BE2C (cell line): ENCODE measurements at regions not wholly inside any gene's neighbourhood (a gene's known extent, or its start where the extent isn't known, plus 50 kb on each side); places are given as distances from the start of the nearest gene placed in this dataset.

Experiments
- DNase-seq: peaks from one replicate; pipeline ENCODE4 v3.0.0-alpha.2; 2020
- H3K27me3 ChIP-seq: fragments of 250-450 bp; sonication (Bioruptor Pico); 2 replicates; pipeline ENCODE4 v1.5.1; 2020; ENCODE audit warnings: mild to moderate bottlenecking
- H3K36me3 ChIP-seq: fragments of 250-450 bp; sonication (Bioruptor Pico); 2 replicates; pipeline ENCODE4 v1.5.1; 2020; ENCODE audit warnings: mild to moderate bottlenecking
- H3K4me1 ChIP-seq: fragments of 250-450 bp; sonication (Bioruptor Pico); 2 replicates; pipeline ENCODE4 v1.5.1; 2020
- H3K4me3 ChIP-seq: 2 replicates; pipeline ENCODE4 v1.5.1; 2011; ENCODE audit warnings: low read depth, low read length
- H3K9me3 ChIP-seq: fragments of 250-450 bp; sonication (Bioruptor Pico); 2 replicates; pipeline ENCODE4 v1.5.1; 2020
- TF ChIP-seq, protein P1 (sequence below): IDR thresholded peaks from 2 replicates; pipeline ENCODE4 v1.5.1; 2012; ENCODE audit warnings: mild to moderate bottlenecking, low read depth, low read length

DNA sequence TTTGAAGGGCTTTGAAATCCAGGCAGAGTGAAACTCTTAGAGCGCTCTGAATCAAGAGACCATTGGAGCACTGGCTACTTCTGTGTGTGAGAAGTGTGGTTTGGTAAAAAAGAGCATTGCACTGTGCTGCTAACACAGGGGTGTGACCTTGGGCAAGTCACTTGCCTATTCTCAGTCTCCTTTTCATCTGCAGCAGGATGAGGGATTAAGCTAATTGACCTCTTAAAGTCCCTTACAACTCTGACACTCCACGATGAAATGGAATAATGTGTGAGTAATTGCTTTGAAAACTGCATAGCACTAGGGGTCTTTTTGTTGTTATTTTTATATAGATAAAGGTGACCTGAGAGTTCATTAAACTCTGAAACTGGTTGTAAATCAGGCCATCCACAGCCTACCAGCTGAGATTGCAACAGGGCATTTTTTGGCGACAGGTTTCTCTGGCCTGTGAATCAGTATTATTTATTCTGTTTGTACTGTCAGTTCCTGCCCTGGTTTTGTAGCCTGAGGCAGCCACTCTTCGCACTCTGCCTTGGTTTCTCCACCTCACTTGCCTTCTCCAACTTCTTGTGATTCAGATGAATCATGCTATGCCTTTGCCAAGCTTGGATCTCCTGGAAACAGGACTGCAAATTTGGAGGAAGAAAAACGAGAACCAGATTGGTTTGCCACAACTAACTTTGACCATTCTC lies 159.9 kb upstream of the PARP11 start:
- Histone ChIP-seq H3K4me1 (no peaks in the 10 kb centered on the region), H3K4me3 (no peak overlapping the region), H3K36me3 (no peaks in the 10 kb centered on the region), H3K27me3 (peaks cover 3% of the 10 kb centered on the region; the same call in 1 of the 2 replicates), H3K9me3 (no peaks in the 10 kb centered on the region)
- TF ChIP-seq, protein P1, sequence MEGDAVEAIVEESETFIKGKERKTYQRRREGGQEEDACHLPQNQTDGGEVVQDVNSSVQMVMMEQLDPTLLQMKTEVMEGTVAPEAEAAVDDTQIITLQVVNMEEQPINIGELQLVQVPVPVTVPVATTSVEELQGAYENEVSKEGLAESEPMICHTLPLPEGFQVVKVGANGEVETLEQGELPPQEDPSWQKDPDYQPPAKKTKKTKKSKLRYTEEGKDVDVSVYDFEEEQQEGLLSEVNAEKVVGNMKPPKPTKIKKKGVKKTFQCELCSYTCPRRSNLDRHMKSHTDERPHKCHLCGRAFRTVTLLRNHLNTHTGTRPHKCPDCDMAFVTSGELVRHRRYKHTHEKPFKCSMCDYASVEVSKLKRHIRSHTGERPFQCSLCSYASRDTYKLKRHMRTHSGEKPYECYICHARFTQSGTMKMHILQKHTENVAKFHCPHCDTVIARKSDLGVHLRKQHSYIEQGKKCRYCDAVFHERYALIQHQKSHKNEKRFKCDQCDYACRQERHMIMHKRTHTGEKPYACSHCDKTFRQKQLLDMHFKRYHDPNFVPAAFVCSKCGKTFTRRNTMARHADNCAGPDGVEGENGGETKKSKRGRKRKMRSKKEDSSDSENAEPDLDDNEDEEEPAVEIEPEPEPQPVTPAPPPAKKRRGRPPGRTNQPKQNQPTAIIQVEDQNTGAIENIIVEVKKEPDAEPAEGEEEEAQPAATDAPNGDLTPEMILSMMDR, result no peak
- DNase-seq, result no peak

- TF ChIP-seq, protein P1, result no peak
- H3K27me3 ChIP-seq, result peaks cover 3% of the 10 kb centered on the region; the same call in 1 of the 2 replicates
- no peak overlapping the region for H3K4me3 ChIP-seq
- no peaks in the 10 kb centered on the region for H3K9me3 ChIP-seq
- no peaks in the 10 kb centered on the region for H3K4me1 ChIP-seq
- H3K36me3 ChIP-seq, result no peaks in the 10 kb centered on the region
- no peak for DNase-seq
These were observed 158.6 kb upstream of the PARP11 start for GRCh38 chr12:4031703-4032291.

DNA sequence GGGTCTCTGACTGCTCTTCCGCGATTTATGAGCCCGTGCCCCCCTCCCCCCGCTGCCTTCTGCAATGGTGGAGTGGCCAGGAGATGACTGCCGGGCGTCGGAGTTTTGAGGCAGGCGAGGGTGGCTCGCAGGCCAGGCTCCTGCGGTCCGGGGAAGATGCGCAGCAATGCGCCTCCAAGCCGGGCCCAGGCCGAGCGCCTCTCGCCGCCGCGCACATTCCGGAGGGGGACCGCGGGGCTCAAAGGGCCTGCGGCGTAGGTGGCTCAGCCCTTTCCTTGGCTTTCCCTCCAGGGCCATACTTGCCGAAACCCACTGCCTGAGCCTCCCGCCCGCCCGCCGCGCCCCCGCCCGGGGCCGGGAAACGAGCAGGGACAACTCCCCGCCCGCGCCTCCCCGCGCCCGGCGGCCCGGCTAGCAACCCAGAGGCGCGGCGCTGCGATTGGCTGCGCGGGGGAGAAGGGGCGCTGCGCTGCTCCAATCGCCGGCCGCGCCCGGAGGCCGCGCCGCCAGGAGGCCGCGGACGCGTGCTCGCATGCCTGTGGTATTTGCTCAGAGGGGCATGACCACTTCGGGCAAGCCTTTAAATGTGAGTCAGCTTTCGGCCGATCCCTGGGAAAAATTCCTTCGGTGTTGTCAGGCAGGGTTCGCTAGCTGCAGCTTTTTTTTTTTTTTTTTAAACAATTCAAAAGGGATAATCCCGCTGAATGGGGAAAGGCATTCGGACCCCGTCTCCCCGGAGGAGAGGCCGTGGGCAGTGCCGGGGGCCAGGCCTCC lies 157.9 kb upstream of the PARP11 start:
- no peak for DNase-seq

DNA sequence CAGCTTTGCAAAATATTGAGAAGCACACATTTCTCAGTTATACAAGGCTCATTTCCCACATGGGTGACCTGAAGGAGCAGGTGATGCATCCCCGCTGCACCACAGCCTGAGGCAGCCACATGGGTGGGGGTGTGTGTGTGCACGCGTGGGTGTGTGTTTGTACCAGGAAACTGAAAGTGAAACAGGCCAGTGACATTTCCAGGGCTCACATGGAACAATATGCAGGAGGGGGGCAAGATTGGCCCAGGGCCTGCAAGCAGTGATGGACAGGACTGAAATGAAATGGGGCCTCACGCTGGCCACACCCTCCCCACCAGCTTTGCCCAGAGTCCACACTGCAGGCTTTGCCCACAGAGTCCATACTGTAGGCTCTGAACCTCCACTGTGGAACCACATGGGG lies 154.2 kb upstream of the PARP11 start:
- Histone ChIP-seq H3K4me1 (no peaks in the 10 kb centered on the region), H3K4me3 (no peak overlapping the region), H3K9me3 (no peaks in the 10 kb centered on the region), H3K27me3 (peaks cover 19% of the 10 kb centered on the region), H3K36me3 (no peaks in the 10 kb centered on the region)
- TF ChIP-seq, protein P1, result no peak
- no peak for DNase-seq

More for the DNA sequence above, 157.9 kb upstream of the PARP11 start:
- TF ChIP-seq, protein P1, result no peak
- no peak overlapping the region for H3K4me3 ChIP-seq
- no peaks in the 10 kb centered on the region for H3K36me3 ChIP-seq
- peaks cover 3% of the 10 kb centered on the region; the same call in 1 of the 2 replicates for H3K27me3 ChIP-seq
- H3K9me3 ChIP-seq, result no peaks in the 10 kb centered on the region
- H3K4me1 ChIP-seq, result no peaks in the 10 kb centered on the region

DNA sequence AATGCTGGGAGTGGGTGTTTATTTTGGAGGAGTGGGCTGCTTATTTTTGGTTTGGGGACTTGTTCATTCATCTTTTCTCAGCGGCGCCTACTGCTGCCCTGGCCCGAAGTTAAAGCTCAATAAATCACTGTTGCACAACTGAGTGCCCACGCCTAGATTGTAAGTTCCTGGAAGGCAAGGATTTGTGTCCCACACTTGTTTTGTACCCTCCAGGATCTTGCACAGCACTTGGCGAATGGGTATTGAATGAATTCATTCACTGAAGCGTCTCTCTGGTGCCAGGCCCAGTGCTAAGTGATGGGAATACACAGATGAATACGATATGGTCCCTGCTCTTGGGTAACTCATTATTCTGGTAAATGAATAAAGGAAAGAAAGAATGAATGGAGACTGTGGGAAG lies 153.3 kb upstream of the PARP11 start:
- H3K4me3 ChIP-seq, result no peak overlapping the region
- peaks cover 19% of the 10 kb centered on the region for H3K27me3 ChIP-seq
- no peaks in the 10 kb centered on the region for H3K4me1 ChIP-seq
- H3K36me3 ChIP-seq, result no peaks in the 10 kb centered on the region
- H3K9me3 ChIP-seq, result no peaks in the 10 kb centered on the region
- TF ChIP-seq, protein P1, result no peak
- no peak for DNase-seq

DNA sequence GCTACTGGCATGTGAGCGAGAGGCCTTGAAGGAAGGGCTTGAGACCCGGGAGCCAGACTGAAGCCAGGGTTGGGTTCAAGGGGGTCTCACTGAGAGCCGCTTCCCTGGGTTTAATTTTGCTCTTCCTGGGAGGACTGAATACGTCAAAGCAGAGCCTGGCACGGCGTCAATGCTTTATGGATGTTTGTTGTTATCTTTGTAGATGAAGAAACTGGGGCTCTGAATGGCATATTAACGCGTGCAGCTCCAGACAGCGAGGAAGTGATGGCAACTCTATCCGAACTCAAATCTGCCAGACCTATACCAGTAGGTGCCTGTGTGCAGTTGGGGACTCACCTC lies 152.8 kb upstream of the PARP11 start:
- H3K4me3 ChIP-seq, result no peak overlapping the region
- H3K4me1 ChIP-seq, result no peaks in the 10 kb centered on the region
- H3K27me3 ChIP-seq, result peaks cover 17% of the 10 kb centered on the region
- DNase-seq, result no peak
- TF ChIP-seq, protein P1, result no peak
- H3K36me3 ChIP-seq, result no peaks in the 10 kb centered on the region
- H3K9me3 ChIP-seq, result no peaks in the 10 kb centered on the region
